ENCODE measurements at regions not wholly inside any gene's neighbourhood (a gene's known extent, or its start where the extent isn't known, plus 50 kb on each side); places are given as distances from the start of the nearest gene placed in this dataset.
A peak's percentile ranks its signal among the peaks of the same experiment; 100 is the strongest.

DNA sequence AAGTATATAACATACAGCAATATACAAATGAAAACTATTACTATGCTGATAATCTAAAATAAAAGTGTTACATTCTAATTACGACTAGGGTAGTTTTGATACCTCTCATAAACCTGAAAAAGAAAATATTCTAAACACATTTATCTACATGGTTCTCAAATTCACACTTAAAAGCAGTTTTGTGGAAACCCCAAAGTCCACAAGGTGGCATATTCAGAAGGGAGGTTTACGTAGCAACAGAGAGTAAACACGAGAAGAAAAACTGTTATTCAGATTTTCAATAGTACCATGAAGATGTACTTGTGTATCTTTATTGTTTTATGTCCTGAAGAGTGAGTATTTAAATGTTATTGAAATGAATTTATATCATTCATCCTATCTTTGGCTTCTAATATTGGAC, 275.9 kb upstream of the KLHL1 start:
- H3K9me3 ChIP-seq, result no peaks in the 10 kb centered on the region
- no peaks in the 10 kb centered on the region for H3K27me3 ChIP-seq
- no peak for DNase-seq
- H3K4me1 ChIP-seq, result peaks cover 0 to 10% (median 1%) of the 10 kb centered on the region in 4 donors
- intact Hi-C loops (cut with DNase I; ENCODE audit: low total_unique reads) (no loop called here), in situ Hi-C loops (cut with MboI; ENCODE audit: low pct_ligation_motif_present in 1 of 4, low pct_unique_long_range_greater_than_20kb in 1 of 4, low sequenced_read_pairs in 3 of 4) (no loop called here)
- no peak overlapping the region for H3K4me3 ChIP-seq
- TF ChIP-seq POLR2AphosphoS5 (IDR thresholded peaks at IDR 0.05), result no peak
- TF ChIP-seq, protein P1, sequence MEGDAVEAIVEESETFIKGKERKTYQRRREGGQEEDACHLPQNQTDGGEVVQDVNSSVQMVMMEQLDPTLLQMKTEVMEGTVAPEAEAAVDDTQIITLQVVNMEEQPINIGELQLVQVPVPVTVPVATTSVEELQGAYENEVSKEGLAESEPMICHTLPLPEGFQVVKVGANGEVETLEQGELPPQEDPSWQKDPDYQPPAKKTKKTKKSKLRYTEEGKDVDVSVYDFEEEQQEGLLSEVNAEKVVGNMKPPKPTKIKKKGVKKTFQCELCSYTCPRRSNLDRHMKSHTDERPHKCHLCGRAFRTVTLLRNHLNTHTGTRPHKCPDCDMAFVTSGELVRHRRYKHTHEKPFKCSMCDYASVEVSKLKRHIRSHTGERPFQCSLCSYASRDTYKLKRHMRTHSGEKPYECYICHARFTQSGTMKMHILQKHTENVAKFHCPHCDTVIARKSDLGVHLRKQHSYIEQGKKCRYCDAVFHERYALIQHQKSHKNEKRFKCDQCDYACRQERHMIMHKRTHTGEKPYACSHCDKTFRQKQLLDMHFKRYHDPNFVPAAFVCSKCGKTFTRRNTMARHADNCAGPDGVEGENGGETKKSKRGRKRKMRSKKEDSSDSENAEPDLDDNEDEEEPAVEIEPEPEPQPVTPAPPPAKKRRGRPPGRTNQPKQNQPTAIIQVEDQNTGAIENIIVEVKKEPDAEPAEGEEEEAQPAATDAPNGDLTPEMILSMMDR (IDR thresholded peaks at IDR 0.05), result no peak
- no peaks in the 10 kb centered on the region for H3K36me3 ChIP-seq
- H3K27ac ChIP-seq, result no peak overlapping the region
- WGBS, 2 donors (ENCODE audit: low coverage in 1 of 2), result 86 to 88% methylated on average over 3 of the region's 3 CpGs

DNA sequence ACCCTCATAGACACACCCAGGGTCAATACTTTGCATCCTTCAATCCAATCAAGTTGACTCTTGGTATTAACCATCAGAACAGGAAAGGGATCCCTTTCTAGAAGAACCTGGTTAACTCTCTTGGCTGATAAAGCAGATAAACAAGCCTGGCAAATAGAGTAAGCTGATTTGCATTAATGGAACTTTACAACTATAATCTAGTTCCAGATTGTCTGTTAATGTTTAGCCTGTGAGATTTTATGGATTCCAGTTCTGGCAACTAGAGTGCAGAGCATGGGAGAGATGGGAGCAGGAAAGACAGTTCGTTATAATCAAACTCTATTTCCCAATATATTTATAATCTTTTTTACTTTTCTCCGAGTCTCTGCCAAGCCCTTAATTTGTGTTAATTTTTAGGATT, 272.6 kb upstream of the KLHL1 start:
- WGBS, 2 donors (ENCODE audit: low coverage in 1 of 2), result 56 to 57% methylated on average over 2 of the region's 2 CpGs
- no peak for DNase-seq
- Histone ChIP-seq H3K27ac (no peak overlapping the region), H3K36me3 (no peaks in the 10 kb centered on the region), H3K4me3 (no peak overlapping the region), H3K9me3 (no peaks in the 10 kb centered on the region), H3K27me3 (no peaks in the 10 kb centered on the region), H3K4me1 (peaks cover 0 to 10% (median 1%) of the 10 kb centered on the region in 4 donors)
- intact Hi-C loops (cut with DNase I; ENCODE audit: low total_unique reads) (no loop called here), in situ Hi-C loops (cut with MboI; ENCODE audit: low pct_ligation_motif_present in 1 of 4, low pct_unique_long_range_greater_than_20kb in 1 of 4, low sequenced_read_pairs in 3 of 4) (no loop called here)
- TF ChIP-seq, protein P1 (IDR thresholded peaks at IDR 0.05), result no peak
- TF ChIP-seq POLR2AphosphoS5 (IDR thresholded peaks at IDR 0.05), result no peak
- no peak for TF ChIP-seq POLR2A (IDR thresholded peaks at IDR 0.05)
- TF ChIP-seq EP300 (IDR thresholded peaks at IDR 0.05; ENCODE audit: low read depth), result no peak

DNA sequence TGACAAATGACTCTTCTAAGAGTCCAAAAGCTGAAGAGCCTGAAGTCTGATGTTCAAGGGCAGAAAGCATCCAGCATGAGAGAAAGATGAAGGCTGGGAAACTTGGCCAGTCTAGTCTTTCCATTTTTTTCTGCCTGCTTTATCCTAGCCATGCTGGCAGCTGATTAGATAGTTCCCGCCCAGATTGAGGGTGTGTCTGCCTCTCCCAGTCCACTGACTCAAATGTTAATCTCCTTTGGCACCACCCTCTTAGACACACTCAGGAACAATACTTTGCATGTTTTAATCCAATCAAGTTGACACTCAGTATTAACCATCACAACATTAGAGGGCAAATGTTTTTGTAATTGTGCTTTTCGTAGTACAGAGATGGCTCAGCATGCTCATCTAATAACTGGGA, 267.5 kb upstream of the KLHL1 start:
- H3K9me3 ChIP-seq, result no peaks in the 10 kb centered on the region
- H3K4me3 ChIP-seq, result no peak overlapping the region
- WGBS, 2 donors (ENCODE audit: low coverage in 1 of 2), result 49% methylated on average over 2 of the region's 2 CpGs
- H3K27me3 ChIP-seq, result no peaks in the 10 kb centered on the region
- peak; percentile 15 for DNase-seq
- TF ChIP-seq, protein P1 (IDR thresholded peaks at IDR 0.05), result no peak
- TF ChIP-seq POLR2AphosphoS5 (IDR thresholded peaks at IDR 0.05), result no peak
- no peak for TF ChIP-seq POLR2A (IDR thresholded peaks at IDR 0.05)
- TF ChIP-seq EP300 (IDR thresholded peaks at IDR 0.05; ENCODE audit: low read depth), result no peak
- no peak overlapping the region for H3K27ac ChIP-seq
- H3K36me3 ChIP-seq, result no peaks in the 10 kb centered on the region
- H3K4me1 ChIP-seq, result peaks cover 0 to 6% (median 0%) of the 10 kb centered on the region in 4 donors
- intact Hi-C loops (cut with DNase I; ENCODE audit: low total_unique reads) (no loop called here), in situ Hi-C loops (cut with MboI; ENCODE audit: low pct_ligation_motif_present in 1 of 4, low pct_unique_long_range_greater_than_20kb in 1 of 4, low sequenced_read_pairs in 3 of 4) (no loop called here)

DNA sequence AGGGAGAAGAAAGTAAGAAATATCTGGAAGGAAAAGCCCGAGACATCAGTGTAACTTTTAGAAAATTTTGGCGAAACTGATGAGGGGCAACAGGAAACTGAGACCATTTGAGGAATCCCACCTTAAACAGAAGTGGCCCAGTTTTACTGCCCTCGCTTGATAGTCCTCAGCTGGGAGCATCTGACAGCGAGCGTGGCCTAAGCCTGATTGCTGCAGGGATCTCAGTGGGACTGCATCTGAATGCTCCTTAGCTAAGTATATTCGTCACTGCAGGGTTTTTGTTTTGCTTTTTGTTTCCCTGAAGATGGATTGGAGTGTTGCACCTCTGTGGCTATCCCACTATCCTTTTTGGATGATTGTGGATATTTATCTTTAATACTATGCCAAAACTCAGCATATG, 262.7 kb upstream of the KLHL1 start:
- no peak overlapping the region for H3K27ac ChIP-seq
- TF ChIP-seq, protein P1 (IDR thresholded peaks at IDR 0.05), result no peak
- TF ChIP-seq POLR2AphosphoS5 (IDR thresholded peaks at IDR 0.05), result no peak
- no peak for TF ChIP-seq POLR2A (IDR thresholded peaks at IDR 0.05)
- no peak for TF ChIP-seq EP300 (IDR thresholded peaks at IDR 0.05; ENCODE audit: low read depth)
- no peak for DNase-seq
- no peaks in the 10 kb centered on the region for H3K9me3 ChIP-seq
- H3K27me3 ChIP-seq, result no peaks in the 10 kb centered on the region
- WGBS, 2 donors (ENCODE audit: low coverage in 1 of 2), result 59 to 66% methylated on average over 5 to 6 of the region's 6 CpGs
- in situ Hi-C loops (cut with MboI; ENCODE audit: low pct_ligation_motif_present in 1 of 4, low pct_unique_long_range_greater_than_20kb in 1 of 4, low sequenced_read_pairs in 3 of 4) (no loop called here), intact Hi-C loops (cut with DNase I; ENCODE audit: low total_unique reads) (no loop called here)
- H3K4me3 ChIP-seq, result no peak overlapping the region
- H3K36me3 ChIP-seq, result no peaks in the 10 kb centered on the region
- no peaks in the 10 kb centered on the region for H3K4me1 ChIP-seq
